HG03432 (cell line): ENCODE measurements at regions not wholly inside any gene's neighbourhood (a gene's known extent, or its start where the extent isn't known, plus 50 kb on each side); places are given as distances from the start of the nearest gene placed in this dataset.
"Not testable (repeated sequence)": the region's sequence is repeated elsewhere in the genome, so short reads cannot be mapped to it uniquely, and the experiment has no call there.

Source experiments
- ATAC-seq: cut with Tn5 transposase; IDR thresholded peaks from one replicate; pipeline ENCODE4 v1.9.1; 2021; ENCODE audit warnings: mild to moderate bottlenecking, moderate library complexity; ENCODE audit not compliant: unreplicated experiment

DNA sequence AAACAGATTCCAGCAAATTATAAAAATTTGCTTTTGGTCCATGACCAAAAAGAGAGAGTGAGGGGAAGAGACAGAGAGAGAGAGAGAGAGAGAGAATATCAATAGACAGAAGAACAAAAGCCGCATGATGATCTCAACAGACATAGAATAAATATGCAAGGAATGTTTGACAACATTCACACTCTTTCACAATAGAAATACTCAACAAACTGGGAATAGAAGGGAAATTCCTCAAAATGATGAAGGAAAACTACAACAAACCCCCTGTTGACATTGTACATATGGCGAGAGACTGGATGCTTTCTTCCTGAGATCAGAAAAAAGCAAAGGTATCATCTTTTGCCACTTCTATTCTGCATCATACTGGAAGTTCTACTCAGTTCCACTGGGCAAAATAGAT, 309.7 kb downstream of the RAD51AP2 start:
- no peak for ATAC-seq

GRCh38 chr2:17206771-17207170, 311.5 kb downstream of the RAD51AP2 start:
- no peak for ATAC-seq

DNA sequence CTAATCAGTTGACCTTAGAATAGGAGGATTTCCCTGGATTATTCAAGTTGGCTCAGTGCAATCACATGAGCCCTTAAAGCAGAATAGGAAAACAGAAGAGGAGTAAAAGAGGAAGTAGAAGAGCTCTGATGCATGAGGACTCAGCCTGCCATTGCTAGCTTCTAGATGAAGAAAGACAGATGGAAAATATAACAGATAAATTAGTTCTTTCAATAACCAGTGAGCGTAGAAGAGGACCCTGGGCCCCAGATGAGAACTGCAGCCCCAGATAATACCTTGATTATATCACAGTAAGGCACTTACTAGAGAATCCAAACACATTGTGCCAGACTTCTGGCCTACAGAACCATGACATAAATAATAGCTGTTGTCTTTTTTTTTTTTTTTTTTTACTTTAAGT, 314.0 kb downstream of the RAD51AP2 start:
- not testable (repeated sequence) for ATAC-seq

DNA sequence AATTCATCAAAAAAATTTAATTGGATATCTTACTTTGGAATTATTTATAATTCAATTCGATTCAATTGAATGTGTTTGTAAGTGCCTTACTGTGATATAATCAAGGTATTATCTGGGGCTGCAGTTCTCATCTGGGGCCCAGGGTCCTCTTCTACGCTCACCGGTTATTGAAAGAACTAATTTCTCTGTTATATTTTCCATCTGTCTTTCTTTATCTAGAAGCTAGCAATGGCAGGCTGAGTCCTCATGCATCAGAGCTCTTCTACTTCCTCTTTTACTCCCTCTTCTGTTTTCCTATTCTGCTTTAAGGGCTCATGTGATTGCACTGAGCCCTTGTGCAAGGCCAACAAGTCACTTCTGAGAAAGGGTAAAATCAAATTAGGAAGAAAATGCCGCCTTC, 315.6 kb downstream of the RAD51AP2 start:
- peak; percentile 94 for ATAC-seq

DNA sequence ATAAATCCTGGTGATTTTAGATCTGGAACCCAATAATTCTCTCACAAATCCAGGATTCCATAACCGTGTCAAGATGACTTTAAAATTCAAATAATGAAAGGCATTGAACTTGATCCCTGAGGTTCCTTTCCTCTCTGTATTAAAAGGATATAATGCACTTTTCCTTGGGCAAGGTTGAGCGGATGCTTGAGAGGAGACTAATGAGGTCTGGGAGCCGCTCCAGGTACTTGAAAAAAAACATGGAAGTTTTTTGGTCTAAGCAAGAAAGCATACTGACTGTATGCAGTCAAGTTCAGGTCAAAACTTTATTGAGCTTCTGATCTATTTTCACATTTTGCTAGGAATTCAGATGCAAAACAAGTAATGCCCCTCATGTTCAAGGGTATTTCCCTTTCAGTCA, 318.5 kb downstream of the RAD51AP2 start:
- no peak for ATAC-seq

DNA sequence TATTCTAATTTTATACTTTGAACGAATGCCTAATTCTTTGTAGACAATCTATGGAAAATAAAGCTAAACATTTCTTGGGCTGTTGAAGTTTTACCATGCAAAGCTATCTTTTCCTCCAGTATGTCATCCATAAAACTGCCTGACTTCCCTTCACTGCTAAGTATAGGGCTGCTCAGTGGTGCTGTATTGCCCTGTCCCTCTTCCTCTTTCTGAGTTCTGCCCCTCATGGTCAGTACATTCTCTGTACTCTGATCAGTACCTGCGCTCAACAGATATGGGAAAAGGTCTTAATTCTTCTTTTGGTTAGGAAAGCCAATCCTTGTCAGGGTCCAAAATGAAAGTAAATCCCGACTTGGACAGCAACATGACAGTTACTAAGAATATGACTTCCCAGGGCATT, 321.9 kb downstream of the RAD51AP2 start:
- ATAC-seq = no peak

DNA sequence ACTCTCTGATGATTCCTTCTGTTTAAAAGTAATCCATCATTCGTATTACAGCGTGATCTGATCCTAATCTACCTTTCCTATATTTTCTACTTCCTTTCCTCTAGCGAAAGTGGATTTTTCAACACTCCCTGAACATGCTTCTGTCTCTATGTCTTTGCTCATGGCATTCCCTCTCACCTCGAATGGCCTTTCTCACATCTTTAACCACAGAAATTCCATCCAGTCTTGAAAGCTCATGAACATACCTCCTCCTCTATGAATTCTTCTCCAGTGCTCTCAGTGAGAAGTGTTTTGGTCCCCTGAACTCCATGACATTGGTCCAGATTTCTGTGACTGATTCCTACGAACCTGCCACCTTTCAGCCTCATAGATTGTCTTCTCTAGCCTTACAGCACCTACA, 323.2 kb downstream of the RAD51AP2 start:
- no peak for ATAC-seq

GRCh38 chr2:17194083-17194482, 324.2 kb downstream of the RAD51AP2 start:
- ATAC-seq = no peak

GRCh38 chr2:17193433-17193890, 324.8 kb downstream of the RAD51AP2 start:
- not testable (repeated sequence) for ATAC-seq

DNA sequence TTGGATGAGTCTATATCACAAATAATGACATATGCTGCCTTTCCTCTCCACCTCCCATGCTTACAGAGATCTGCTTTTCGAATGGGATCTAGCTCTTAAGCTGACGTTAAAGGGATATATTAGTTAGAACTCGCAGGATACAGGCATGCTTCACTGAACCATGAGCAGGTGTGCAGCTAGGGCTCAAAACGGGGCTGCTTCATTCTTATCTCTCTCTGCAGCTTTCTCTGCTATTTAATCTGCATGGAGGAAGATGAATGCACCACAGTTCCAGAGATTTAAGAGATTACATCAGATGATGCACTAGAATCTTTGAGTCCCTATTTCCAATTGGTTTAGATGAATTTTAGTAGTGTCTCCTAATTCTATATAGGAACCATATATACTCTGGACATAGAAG, 327.0 kb downstream of the RAD51AP2 start:
- no peak for ATAC-seq

DNA sequence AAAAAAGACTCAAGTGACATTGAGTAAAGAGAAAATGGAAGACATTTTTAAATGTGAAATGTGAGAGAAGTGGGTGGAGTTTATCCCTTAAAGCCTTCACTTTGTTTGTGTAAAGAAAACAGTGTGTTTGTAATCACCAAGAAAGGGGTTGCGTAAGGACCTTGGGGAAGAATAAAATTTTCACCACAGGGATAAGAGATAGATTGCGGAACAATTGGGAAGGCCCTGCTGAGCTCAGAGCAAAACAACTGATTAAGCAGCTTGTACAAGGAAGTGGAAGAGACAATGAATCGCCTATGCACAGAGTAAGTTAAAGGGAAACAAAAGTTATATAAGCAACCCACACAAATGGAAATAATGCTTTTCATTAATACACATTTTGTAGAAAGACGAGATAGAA, 327.7 kb downstream of the RAD51AP2 start:
- no peak for ATAC-seq

DNA sequence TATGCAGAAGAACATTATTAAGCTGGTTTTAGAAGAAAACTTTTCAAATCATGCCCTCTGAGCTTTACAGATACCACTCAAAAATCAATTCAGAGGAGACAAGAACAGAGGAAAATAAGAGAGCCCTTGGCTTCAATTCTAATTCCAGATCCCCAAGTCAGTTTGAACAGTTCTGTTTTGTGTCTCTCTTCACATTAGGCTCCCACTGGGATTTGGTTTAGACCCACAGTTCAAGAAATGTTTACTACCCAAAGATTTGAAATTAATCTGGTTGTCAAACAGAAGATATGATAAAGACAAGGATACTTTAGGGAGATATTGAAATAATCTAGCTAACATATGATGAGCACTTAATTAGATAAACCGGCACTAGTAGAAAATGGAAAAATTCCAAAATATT, 329.5 kb downstream of the RAD51AP2 start:
- ATAC-seq = no peak

- ATAC-seq = peak; percentile 56
These were observed 333.7 kb downstream of the RAD51AP2 start for GRCh38 chr2:17184512-17184911.

DNA sequence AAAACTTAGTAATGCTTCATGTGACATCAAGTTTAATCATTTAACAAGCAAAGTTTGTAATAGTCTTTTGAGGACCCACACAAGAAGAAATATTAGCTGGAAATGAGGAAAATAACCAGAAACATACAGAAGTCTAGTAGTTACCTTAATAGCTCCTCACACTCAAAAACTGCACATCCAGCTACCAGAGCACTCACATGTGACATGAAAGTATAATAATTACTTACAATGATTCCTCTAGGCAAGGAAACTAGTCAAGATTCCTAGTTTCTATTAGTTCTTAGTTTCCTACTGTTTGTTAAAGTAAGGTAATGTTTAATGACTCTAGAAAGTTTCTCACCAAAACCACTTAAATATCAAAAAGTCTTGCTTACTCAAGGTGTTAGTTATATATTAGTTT, 335.8 kb downstream of the RAD51AP2 start:
- ATAC-seq = no peak

DNA sequence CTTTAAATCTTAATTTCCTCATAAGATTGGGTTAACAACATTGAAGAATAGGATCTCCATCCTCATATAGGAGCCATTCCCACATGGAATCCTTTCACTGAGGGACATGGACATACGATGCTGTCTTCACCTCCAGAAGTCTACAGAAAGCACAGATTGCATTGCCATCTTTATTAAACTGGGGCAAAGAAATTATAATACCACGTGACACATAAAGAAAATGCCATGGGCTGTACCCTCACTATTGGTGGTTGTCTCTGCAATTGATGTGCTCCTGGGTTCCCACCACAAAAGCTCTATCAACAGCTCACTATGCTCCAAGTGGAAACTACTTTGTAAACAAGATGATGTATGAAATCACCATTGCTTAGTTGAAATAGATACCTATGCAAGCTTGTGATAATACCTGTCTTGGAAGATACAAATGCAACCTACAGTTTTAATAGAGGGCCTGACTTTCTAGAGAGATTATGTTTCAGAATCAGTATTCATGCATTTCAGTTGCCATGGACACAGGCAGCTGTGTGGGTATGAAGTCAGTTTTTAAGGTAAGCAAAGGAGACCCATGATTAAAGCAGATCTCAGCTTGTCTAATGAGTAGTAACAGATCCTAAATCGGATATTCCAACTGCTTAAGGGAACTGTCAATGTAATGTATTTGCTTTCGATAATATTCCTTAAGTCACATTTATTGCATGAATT, 337.0 kb downstream of the RAD51AP2 start:
- no peak for ATAC-seq

- no peak for ATAC-seq
These were observed 339.0 kb downstream of the RAD51AP2 start for GRCh38 chr2:17179145-17179808.

DNA sequence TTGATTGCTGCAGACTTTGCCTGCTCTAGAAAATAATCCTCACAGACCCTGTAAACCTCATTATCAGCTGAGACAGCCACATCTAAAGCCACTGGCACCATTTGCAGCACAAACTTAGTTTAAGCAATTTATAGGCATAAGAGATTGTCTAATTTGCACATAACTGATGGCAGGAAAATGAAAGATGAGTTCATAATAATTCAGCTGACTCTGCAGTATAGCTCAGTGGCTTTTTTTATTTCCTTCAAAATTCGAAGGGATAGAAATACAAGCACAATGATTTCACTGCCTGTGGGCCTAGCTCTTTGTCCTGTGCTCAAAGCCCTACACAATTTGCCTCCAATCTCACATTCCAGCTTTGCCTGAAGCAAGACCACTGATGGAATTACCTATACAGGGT, 341.2 kb downstream of the RAD51AP2 start:
- no peak for ATAC-seq

- ATAC-seq = peak; percentile 88
These were observed 346.7 kb downstream of the RAD51AP2 start for GRCh38 chr2:17171446-17172049.

- no peak for ATAC-seq
These were observed 351.7 kb downstream of the RAD51AP2 start for GRCh38 chr2:17166506-17166905.

DNA sequence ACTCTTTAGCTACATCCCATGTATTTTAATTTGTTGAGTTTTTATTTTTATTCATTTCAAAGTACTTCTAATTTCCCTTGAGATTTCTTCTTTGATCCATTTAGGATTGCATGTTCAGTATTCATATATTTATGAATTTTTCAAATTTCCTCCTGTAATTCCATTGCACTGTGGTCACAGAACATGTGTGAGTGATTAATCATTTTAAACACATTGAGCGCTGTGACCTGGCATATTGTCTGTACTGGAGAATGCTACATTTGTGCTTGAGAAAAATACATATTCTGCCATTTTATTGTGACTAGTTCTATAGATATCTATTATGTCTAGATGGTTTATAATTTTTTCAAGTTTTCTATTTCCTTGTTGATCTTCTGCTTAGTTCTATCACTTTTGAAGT, 353.7 kb downstream of the RAD51AP2 start:
- no peak for ATAC-seq

GRCh38 chr2:17163638-17164037, 354.6 kb downstream of the RAD51AP2 start:
- ATAC-seq = no peak

DNA sequence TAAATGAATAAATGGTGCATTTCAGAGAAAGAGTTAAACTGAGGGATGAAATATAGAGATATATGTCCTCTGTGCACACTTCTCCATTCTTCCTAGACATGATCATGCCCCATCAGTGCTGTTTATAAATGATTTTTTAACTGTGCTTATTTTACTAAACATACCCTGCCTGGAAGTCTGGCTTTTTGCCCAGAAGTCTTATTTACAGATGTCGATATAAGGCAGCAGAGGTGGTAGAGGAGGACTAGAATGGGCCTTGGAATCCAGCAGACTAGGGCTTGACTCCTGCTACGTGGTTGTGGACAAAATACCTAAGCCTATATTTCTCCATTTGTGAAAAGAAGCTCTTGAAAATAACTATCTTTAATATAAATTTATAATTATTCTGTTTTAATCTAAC, 355.5 kb downstream of the RAD51AP2 start:
- ATAC-seq = no peak
